ENCODE measurements at regions not wholly inside any gene's neighbourhood (a gene's known extent, or its start where the extent isn't known, plus 50 kb on each side); places are given as distances from the start of the nearest gene placed in this dataset.

DNA sequence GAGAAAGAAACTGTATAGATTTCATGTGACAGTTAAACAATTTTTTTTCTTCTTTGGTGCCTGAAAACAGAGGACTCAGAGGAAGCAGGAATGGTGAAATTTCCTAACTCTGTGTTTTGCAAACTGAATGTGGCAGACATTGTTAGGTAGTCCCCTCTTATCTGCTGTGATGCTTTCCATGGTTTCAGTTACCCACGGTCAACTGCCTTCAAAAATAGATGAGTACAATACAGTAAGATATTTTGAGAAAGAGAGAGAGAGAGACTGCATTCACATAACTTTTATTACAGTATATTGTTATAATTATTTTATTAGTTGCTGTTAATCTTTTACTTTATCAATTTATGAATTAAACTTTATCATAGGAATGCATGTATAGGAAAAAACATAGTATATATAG, 627.2 kb downstream of the CCDC171 start:
- Histone ChIP-seq H3K4me2 (ENCODE audit: low read length) (no peak overlapping the region), H3K27ac (ENCODE audit: low read depth, low read length, poor library complexity, severe bottlenecking) (no peak overlapping the region), H3K36me3 (ENCODE audit: insufficient read depth, low read length) (no peaks in the 10 kb centered on the region), H3K4me3 (ENCODE audit: low read depth, low read length, poor library complexity, severe bottlenecking) (no peak overlapping the region), H3K9me2 (ENCODE audit: insufficient read depth, low read length) (no peaks in the 10 kb centered on the region), H3K9me3 (ENCODE audit: low read length) (no peaks in the 10 kb centered on the region), H3K79me2 (ENCODE audit: insufficient read depth, low read depth, low read length) (no peaks in the 10 kb centered on the region), H2AFZ (ENCODE audit: low read length) (no peak overlapping the region), H3K4me1 (ENCODE audit: insufficient read depth, low read length, poor library complexity, severe bottlenecking) (no peaks in the 10 kb centered on the region), H4K20me1 (ENCODE audit: insufficient read depth, low read length) (no peaks in the 10 kb centered on the region)
- TF ChIP-seq EZH2phosphoT487 (IDR thresholded peaks at IDR 0.05; ENCODE audit: borderline replicate concordance, low read depth, low read length) = no peak
- TF ChIP-seq, protein P1, sequence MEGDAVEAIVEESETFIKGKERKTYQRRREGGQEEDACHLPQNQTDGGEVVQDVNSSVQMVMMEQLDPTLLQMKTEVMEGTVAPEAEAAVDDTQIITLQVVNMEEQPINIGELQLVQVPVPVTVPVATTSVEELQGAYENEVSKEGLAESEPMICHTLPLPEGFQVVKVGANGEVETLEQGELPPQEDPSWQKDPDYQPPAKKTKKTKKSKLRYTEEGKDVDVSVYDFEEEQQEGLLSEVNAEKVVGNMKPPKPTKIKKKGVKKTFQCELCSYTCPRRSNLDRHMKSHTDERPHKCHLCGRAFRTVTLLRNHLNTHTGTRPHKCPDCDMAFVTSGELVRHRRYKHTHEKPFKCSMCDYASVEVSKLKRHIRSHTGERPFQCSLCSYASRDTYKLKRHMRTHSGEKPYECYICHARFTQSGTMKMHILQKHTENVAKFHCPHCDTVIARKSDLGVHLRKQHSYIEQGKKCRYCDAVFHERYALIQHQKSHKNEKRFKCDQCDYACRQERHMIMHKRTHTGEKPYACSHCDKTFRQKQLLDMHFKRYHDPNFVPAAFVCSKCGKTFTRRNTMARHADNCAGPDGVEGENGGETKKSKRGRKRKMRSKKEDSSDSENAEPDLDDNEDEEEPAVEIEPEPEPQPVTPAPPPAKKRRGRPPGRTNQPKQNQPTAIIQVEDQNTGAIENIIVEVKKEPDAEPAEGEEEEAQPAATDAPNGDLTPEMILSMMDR (conservative IDR thresholded peaks at IDR 0.05; ENCODE audit: low read length) = no peak
- POLR2A ChIA-PET = no interaction called here
- CTCF ChIA-PET (ENCODE audit: unreplicated experiment) = no interaction called here
- intact Hi-C loops (cut with micrococcal nuclease; ENCODE audit: unreplicated experiment) = no loop called here
- DNase-seq (ENCODE audit: low spot score) = no peak
- BruUV-seq (replicated peaks) = no TSS peak

DNA sequence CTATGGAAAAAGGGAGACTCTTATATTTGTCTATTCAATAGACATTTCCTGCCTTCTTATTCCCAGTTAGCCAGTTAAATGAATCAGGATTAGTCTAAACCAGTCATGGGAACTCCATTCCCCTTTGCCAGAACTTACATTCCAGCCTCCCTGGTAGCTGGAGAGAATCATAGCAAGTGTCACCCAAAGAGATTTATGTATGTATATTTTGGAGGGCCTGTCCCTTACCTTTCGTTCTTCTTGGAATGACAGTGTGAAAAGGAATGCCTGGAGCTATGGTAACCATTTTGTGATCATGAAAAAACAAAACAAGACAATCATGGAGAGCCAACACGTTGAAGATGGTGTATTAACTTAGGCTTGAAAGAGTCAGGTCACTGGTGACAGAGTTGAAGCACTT, 627.7 kb downstream of the CCDC171 start:
- no peaks in the 10 kb centered on the region for H3K9me2 ChIP-seq (ENCODE audit: insufficient read depth, low read length)
- TF ChIP-seq, protein P1 (conservative IDR thresholded peaks at IDR 0.05; ENCODE audit: low read length) = no peak
- TF ChIP-seq EZH2phosphoT487 (IDR thresholded peaks at IDR 0.05; ENCODE audit: borderline replicate concordance, low read depth, low read length) = no peak
- intact Hi-C loops (cut with micrococcal nuclease; ENCODE audit: unreplicated experiment) = no loop called here
- ChIA-PET CTCF (ENCODE audit: unreplicated experiment) (no interaction called here), POLR2A (no interaction called here)
- H3K4me2 ChIP-seq (ENCODE audit: low read length) = no peak overlapping the region
- no peaks in the 10 kb centered on the region for H3K79me2 ChIP-seq (ENCODE audit: insufficient read depth, low read depth, low read length)
- H3K4me1 ChIP-seq (ENCODE audit: insufficient read depth, low read length, poor library complexity, severe bottlenecking) = no peaks in the 10 kb centered on the region
- DNase-seq (ENCODE audit: low spot score) = no peak
- no TSS peak for BruUV-seq (replicated peaks)
- no peak overlapping the region for H3K27ac ChIP-seq (ENCODE audit: low read depth, low read length, poor library complexity, severe bottlenecking)
- H2AFZ ChIP-seq (ENCODE audit: low read length) = no peak overlapping the region
- H3K4me3 ChIP-seq (ENCODE audit: low read depth, low read length, poor library complexity, severe bottlenecking) = no peak overlapping the region
- H3K36me3 ChIP-seq (ENCODE audit: insufficient read depth, low read length) = no peaks in the 10 kb centered on the region
- no peaks in the 10 kb centered on the region for H3K9me3 ChIP-seq (ENCODE audit: low read length)
- no peaks in the 10 kb centered on the region for H4K20me1 ChIP-seq (ENCODE audit: insufficient read depth, low read length)

DNA sequence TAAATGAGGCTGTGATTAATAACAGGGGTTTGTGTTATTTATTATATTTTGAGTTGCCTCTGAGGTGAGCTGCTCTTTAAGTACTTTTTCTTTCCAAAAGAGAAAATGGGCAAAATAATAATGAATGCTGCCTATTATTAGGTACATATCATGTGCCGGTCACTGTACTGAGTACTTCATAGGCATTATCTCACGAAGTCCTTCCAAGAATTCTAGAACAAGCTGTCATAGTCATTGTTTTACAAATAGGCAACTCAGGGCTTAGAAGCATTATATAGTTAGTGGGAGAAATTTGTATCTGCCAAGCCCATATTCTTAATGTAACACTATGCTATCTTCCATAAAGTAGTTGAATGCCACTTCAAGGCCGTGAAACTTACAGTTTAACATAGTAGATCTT, 628.7 kb downstream of the CCDC171 start:
- ChIA-PET CTCF (ENCODE audit: unreplicated experiment) (no interaction called here), POLR2A (no interaction called here)
- no peak for DNase-seq (ENCODE audit: low spot score)
- Histone ChIP-seq H3K79me2 (ENCODE audit: insufficient read depth, low read depth, low read length) (no peaks in the 10 kb centered on the region), H3K4me2 (ENCODE audit: low read length) (no peak overlapping the region), H2AFZ (ENCODE audit: low read length) (no peak overlapping the region), H3K9me2 (ENCODE audit: insufficient read depth, low read length) (no peaks in the 10 kb centered on the region), H3K4me1 (ENCODE audit: insufficient read depth, low read length, poor library complexity, severe bottlenecking) (no peaks in the 10 kb centered on the region), H3K4me3 (ENCODE audit: low read depth, low read length, poor library complexity, severe bottlenecking) (no peak overlapping the region), H4K20me1 (ENCODE audit: insufficient read depth, low read length) (no peaks in the 10 kb centered on the region), H3K27ac (ENCODE audit: low read depth, low read length, poor library complexity, severe bottlenecking) (no peak overlapping the region), H3K36me3 (ENCODE audit: insufficient read depth, low read length) (no peaks in the 10 kb centered on the region), H3K9me3 (ENCODE audit: low read length) (no peaks in the 10 kb centered on the region)
- intact Hi-C loops (cut with micrococcal nuclease; ENCODE audit: unreplicated experiment) = no loop called here
- BruUV-seq (replicated peaks) = no TSS peak
- TF ChIP-seq EZH2phosphoT487 (IDR thresholded peaks at IDR 0.05; ENCODE audit: borderline replicate concordance, low read depth, low read length) = no peak
- TF ChIP-seq, protein P1 (conservative IDR thresholded peaks at IDR 0.05; ENCODE audit: low read length) = no peak
